ENCODE measurements at regions not wholly inside any gene's neighbourhood (a gene's known extent, or its start where the extent isn't known, plus 50 kb on each side); places are given as distances from the start of the nearest gene placed in this dataset.

DNA sequence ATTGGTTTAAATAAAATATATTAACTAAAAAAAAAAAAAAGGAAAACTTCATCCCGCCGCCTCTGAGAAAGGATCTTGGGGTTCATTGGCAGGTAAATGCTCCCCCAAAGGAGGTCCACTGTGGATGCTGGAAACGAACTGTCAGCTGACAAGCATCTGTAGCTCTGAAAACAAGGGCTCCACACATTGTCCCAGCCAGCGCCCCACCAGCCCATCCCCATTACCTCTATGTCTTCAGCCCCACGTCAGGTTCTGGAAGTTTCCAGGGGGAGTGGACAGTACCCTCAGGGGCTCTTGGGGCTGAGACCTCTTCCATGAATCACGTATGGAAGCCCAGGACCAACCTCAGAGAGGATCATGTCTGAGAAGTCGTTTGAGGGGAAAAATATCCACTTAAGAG is 66.4 kb upstream of the WNT7B start:
- no peak overlapping the region for H2BK120ac ChIP-seq (ENCODE audit: insufficient read depth, low read length, poor library complexity)
- DNase-seq: no peak
- H3K14ac ChIP-seq (ENCODE audit: low read length): no peak overlapping the region
- H3K4me3 ChIP-seq (ENCODE audit: low read depth, low read length): no peak overlapping the region
- no peak overlapping the region for H4K91ac ChIP-seq (ENCODE audit: low read depth, low read length)
- H2AFZ ChIP-seq (ENCODE audit: insufficient read depth, low read length, poor library complexity): no peak overlapping the region
- no peak overlapping the region for H3K23ac ChIP-seq (ENCODE audit: low read length)
- no peak overlapping the region for H2BK5ac ChIP-seq (ENCODE audit: low read depth, low read length, poor library complexity)
- H3K4me2 ChIP-seq (ENCODE audit: low read length): no peak overlapping the region
- no peak overlapping the region for H2AK5ac ChIP-seq (ENCODE audit: low read length)
- H4K12ac ChIP-seq (ENCODE audit: low read depth, low read length): no peak overlapping the region
- H3K36me3 ChIP-seq (ENCODE audit: control insufficient read depth in 1 of 2, insufficient read depth in 2 of 2, low read length in 2 of 2): no peaks in the 10 kb centered on the region
- H3K79me1 ChIP-seq (ENCODE audit: low read length): no peaks in the 10 kb centered on the region
- peaks cover 22% of the 10 kb centered on the region for H3K27me3 ChIP-seq (ENCODE audit: insufficient read depth, low read length)
- no peak overlapping the region for H3K18ac ChIP-seq (ENCODE audit: low read length)
- no peak overlapping the region for H2BK12ac ChIP-seq (ENCODE audit: low read length)
- H3K9ac ChIP-seq (ENCODE audit: low read length): no peak overlapping the region
- peaks cover 7 to 9% of the 10 kb centered on the region in 2 experiments for H3K4me1 ChIP-seq (ENCODE audit: control insufficient read depth in 1 of 2, insufficient read depth in 2 of 2, low read length in 2 of 2)
- no peak overlapping the region for H3K27ac ChIP-seq (ENCODE audit: low read depth, low read length)
- no peaks in the 10 kb centered on the region for H3K79me2 ChIP-seq (ENCODE audit: control insufficient read depth, insufficient read depth, low read length, poor library complexity)
- H3K9me3 ChIP-seq (ENCODE audit: insufficient read depth, low read depth, low read length): peaks cover 11% of the 10 kb centered on the region
- WGBS (ENCODE audit: extremely low coverage, insufficient coverage, insufficient read length): no CpG with 5 or more reads among the region's 7 CpGs
- H4K8ac ChIP-seq (ENCODE audit: low read depth, low read length): no peak overlapping the region
- no peak overlapping the region for H3K4ac ChIP-seq (ENCODE audit: low read depth, low read length)

DNA sequence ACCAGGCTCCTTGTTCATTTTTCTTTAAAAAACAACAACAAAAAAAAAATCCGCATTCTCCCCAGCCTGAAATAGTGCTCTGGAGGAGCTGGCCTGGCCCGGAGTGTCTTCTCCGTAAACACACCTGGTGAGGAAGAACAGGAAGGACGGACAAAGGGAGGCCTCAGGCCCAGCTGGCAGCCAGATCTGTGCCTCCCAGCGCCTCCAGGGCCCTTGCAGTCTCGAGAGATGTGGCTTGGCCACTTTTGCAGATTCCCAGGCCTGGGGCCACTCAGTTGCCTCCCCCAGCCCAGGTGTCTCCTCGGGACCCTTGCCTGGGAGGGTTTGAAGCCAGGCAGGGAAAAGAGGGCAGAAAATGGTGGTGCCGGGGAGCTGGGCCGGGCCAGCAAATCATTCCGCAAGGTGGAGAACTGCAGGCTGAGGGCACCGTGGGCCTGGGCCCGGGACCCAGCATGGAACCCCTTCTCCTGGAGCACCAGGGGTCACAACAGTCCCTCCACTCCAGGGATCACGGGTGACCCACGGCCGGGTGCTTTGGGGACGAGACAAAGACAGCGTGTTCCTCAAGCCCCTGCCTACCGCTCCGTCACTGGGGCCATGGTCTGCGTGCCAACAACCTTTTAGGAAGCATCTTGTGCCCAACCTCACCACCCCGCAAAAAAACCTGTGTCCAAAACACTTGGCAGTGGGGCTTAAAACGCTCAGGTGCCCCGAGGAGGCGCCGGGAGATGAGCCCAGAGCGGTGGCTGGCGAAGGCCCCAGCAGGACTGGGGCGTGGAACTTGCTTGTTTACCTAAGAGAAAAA is 67.1 kb upstream of the WNT7B start:
- H2BK5ac ChIP-seq (ENCODE audit: low read depth, low read length, poor library complexity): no peak overlapping the region
- H3K4me1 ChIP-seq (ENCODE audit: control insufficient read depth in 1 of 2, insufficient read depth in 2 of 2, low read length in 2 of 2): peaks cover 7 to 9% of the 10 kb centered on the region in 2 experiments
- H3K36me3 ChIP-seq (ENCODE audit: control insufficient read depth in 1 of 2, insufficient read depth in 2 of 2, low read length in 2 of 2): no peaks in the 10 kb centered on the region
- no peak overlapping the region for H2BK12ac ChIP-seq (ENCODE audit: low read length)
- no peak overlapping the region for H3K4ac ChIP-seq (ENCODE audit: low read depth, low read length)
- H3K27ac ChIP-seq (ENCODE audit: low read depth, low read length): no peak overlapping the region
- no peak overlapping the region for H2AK5ac ChIP-seq (ENCODE audit: low read length)
- peak overlapping the region; percentile 44 for H2AFZ ChIP-seq (ENCODE audit: insufficient read depth, low read length, poor library complexity)
- H3K23ac ChIP-seq (ENCODE audit: low read length): no peak overlapping the region
- no peak overlapping the region for H4K12ac ChIP-seq (ENCODE audit: low read depth, low read length)
- WGBS (ENCODE audit: extremely low coverage, insufficient coverage, insufficient read length): 100% methylated on average over 1 of the region's 28 CpGs
- no peak overlapping the region for H2BK120ac ChIP-seq (ENCODE audit: insufficient read depth, low read length, poor library complexity)
- no peak for DNase-seq
- peaks cover 11% of the 10 kb centered on the region for H3K9me3 ChIP-seq (ENCODE audit: insufficient read depth, low read depth, low read length)
- no peak overlapping the region for H4K91ac ChIP-seq (ENCODE audit: low read depth, low read length)
- no peak overlapping the region for H3K14ac ChIP-seq (ENCODE audit: low read length)
- no peaks in the 10 kb centered on the region for H3K79me1 ChIP-seq (ENCODE audit: low read length)
- H3K4me2 ChIP-seq (ENCODE audit: low read length): peak overlapping the region; percentile 78
- peaks cover 22% of the 10 kb centered on the region for H3K27me3 ChIP-seq (ENCODE audit: insufficient read depth, low read length)
- H3K79me2 ChIP-seq (ENCODE audit: control insufficient read depth, insufficient read depth, low read length, poor library complexity): no peaks in the 10 kb centered on the region
- H3K18ac ChIP-seq (ENCODE audit: low read length): no peak overlapping the region
- peak overlapping the region; percentile 70 for H4K8ac ChIP-seq (ENCODE audit: low read depth, low read length)
- no peak overlapping the region for H3K4me3 ChIP-seq (ENCODE audit: low read depth, low read length)
- H3K9ac ChIP-seq (ENCODE audit: low read length): no peak overlapping the region

DNA sequence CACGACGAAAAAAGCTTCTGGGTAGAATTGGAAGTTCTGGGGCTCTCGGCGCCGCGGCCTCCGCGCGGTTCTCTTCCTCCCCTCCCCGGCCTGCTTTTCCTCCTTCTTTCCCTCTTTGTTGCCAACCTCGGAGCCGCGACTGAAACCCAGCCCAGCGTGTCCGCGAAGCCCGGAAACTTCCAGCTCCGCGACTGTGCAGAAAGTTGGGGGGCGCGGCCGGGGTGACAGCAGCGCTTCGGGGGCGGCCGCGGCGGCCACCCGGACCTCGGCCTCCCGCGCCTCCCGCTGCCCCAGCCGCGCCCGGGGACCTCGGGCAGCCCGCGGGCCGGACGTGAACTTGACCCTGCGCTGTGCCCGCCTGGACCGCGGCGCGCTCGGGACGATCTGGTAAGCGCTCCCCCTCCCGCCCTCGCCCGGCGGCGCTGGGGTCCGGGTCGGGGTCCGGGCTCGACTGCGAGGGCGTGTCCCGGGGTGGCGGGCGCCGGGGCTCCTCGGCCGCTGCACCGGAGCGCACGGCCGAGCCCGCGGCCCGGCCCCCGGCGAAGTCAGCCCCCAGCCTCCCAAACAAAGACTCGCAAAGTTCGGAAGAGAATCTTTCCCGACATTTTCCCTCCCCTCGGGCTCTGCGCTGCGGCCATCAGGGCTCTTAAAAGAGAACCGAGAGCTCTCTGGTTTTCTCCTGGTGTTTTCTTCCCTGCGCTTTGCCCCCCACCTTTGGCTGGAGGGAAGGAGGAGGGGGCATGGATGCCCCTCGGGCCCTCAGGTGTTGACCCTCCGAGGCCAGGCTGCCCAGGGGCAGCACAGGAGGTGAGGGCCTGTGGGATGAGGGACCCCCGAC is 67.9 kb upstream of the WNT7B start:
- no peaks in the 10 kb centered on the region for H3K79me2 ChIP-seq (ENCODE audit: control insufficient read depth, insufficient read depth, low read length, poor library complexity)
- peak overlapping the region; percentile 44 for H2AFZ ChIP-seq (ENCODE audit: insufficient read depth, low read length, poor library complexity)
- H3K4ac ChIP-seq (ENCODE audit: low read depth, low read length): no peak overlapping the region
- no peak overlapping the region for H3K9ac ChIP-seq (ENCODE audit: low read length)
- WGBS (ENCODE audit: extremely low coverage, insufficient coverage, insufficient read length): no CpG with 5 or more reads among the region's 87 CpGs
- DNase-seq: no peak
- H2AK5ac ChIP-seq (ENCODE audit: low read length): no peak overlapping the region
- peaks cover 22% of the 10 kb centered on the region for H3K27me3 ChIP-seq (ENCODE audit: insufficient read depth, low read length)
- no peaks in the 10 kb centered on the region for H3K79me1 ChIP-seq (ENCODE audit: low read length)
- H3K14ac ChIP-seq (ENCODE audit: low read length): no peak overlapping the region
- H4K8ac ChIP-seq (ENCODE audit: low read depth, low read length): no peak overlapping the region
- no peaks in the 10 kb centered on the region for H3K36me3 ChIP-seq (ENCODE audit: control insufficient read depth in 1 of 2, insufficient read depth in 2 of 2, low read length in 2 of 2)
- H3K9me3 ChIP-seq (ENCODE audit: insufficient read depth, low read depth, low read length): peaks cover 11% of the 10 kb centered on the region
- H3K23ac ChIP-seq (ENCODE audit: low read length): no peak overlapping the region
- H3K18ac ChIP-seq (ENCODE audit: low read length): no peak overlapping the region
- H2BK120ac ChIP-seq (ENCODE audit: insufficient read depth, low read length, poor library complexity): no peak overlapping the region
- H2BK5ac ChIP-seq (ENCODE audit: low read depth, low read length, poor library complexity): no peak overlapping the region
- peak overlapping the region; percentile 78 for H3K4me2 ChIP-seq (ENCODE audit: low read length)
- no peak overlapping the region for H2BK12ac ChIP-seq (ENCODE audit: low read length)
- H4K91ac ChIP-seq (ENCODE audit: low read depth, low read length): no peak overlapping the region
- H3K4me1 ChIP-seq (ENCODE audit: control insufficient read depth in 1 of 2, insufficient read depth in 2 of 2, low read length in 2 of 2): peaks cover 7 to 9% of the 10 kb centered on the region in 2 experiments
- no peak overlapping the region for H3K27ac ChIP-seq (ENCODE audit: low read depth, low read length)
- no peak overlapping the region for H4K12ac ChIP-seq (ENCODE audit: low read depth, low read length)
- H3K4me3 ChIP-seq (ENCODE audit: low read depth, low read length): peak overlapping the region; percentile 52

DNA sequence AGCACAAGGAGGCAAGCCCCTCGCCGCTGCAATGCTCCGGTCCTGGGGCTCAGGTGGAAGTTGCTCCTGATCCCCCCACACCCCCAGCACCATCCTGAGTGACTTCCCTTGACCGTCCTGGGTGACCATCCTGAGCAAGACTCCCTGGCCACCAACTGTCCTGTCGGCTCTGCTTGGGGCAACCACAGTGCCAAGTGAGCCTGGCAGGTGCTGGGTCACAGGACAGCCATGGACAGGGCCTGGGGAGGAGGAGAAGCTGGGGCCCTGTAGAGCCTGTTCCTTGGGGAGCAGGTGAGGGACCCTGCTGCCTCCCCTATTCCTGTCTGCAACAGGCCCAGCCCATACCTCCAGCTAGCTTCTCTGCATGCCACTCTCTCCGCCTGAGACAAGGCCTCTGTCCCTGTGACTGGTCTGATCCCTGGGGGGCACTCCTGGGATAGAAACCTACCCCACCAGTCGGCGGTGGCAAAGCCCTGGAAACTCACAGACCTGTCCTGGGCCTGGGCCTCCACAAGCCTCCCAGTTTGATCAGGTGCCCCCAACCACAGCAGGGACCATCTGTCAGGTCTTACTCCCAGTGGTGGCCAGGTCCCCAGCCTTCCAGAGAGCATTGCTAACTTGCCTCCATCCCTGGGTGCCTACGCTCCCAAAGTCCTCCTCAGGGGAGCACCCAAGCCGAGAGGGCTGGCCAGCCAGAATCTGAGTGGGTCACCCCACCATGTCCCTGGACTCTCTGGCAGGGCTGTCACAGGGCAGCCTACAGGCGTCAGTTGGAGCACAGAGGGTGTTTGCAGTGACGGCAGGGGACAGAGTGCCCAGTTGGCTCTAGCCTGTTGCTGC is 68.7 kb upstream of the WNT7B start:
- H3K27me3 ChIP-seq (ENCODE audit: insufficient read depth, low read length): peaks cover 22% of the 10 kb centered on the region
- H4K12ac ChIP-seq (ENCODE audit: low read depth, low read length): no peak overlapping the region
- H2AK5ac ChIP-seq (ENCODE audit: low read length): no peak overlapping the region
- no peak overlapping the region for H2AFZ ChIP-seq (ENCODE audit: insufficient read depth, low read length, poor library complexity)
- H2BK120ac ChIP-seq (ENCODE audit: insufficient read depth, low read length, poor library complexity): no peak overlapping the region
- H3K27ac ChIP-seq (ENCODE audit: low read depth, low read length): no peak overlapping the region
- DNase-seq: no peak
- no peaks in the 10 kb centered on the region for H3K36me3 ChIP-seq (ENCODE audit: control insufficient read depth in 1 of 2, insufficient read depth in 2 of 2, low read length in 2 of 2)
- no peak overlapping the region for H3K14ac ChIP-seq (ENCODE audit: low read length)
- H3K4me3 ChIP-seq (ENCODE audit: low read depth, low read length): no peak overlapping the region
- H3K4me2 ChIP-seq (ENCODE audit: low read length): no peak overlapping the region
- no CpG with 5 or more reads among the region's 12 CpGs for WGBS (ENCODE audit: extremely low coverage, insufficient coverage, insufficient read length)
- no peak overlapping the region for H3K23ac ChIP-seq (ENCODE audit: low read length)
- no peaks in the 10 kb centered on the region for H3K79me1 ChIP-seq (ENCODE audit: low read length)
- no peak overlapping the region for H4K91ac ChIP-seq (ENCODE audit: low read depth, low read length)
- H3K18ac ChIP-seq (ENCODE audit: low read length): no peak overlapping the region
- no peaks in the 10 kb centered on the region for H3K79me2 ChIP-seq (ENCODE audit: control insufficient read depth, insufficient read depth, low read length, poor library complexity)
- H2BK5ac ChIP-seq (ENCODE audit: low read depth, low read length, poor library complexity): no peak overlapping the region
- no peak overlapping the region for H2BK12ac ChIP-seq (ENCODE audit: low read length)
- H3K4ac ChIP-seq (ENCODE audit: low read depth, low read length): no peak overlapping the region
- H3K9ac ChIP-seq (ENCODE audit: low read length): no peak overlapping the region
- H3K9me3 ChIP-seq (ENCODE audit: insufficient read depth, low read depth, low read length): peaks cover 11% of the 10 kb centered on the region
- peaks cover 7 to 9% of the 10 kb centered on the region in 2 experiments for H3K4me1 ChIP-seq (ENCODE audit: control insufficient read depth in 1 of 2, insufficient read depth in 2 of 2, low read length in 2 of 2)
- H4K8ac ChIP-seq (ENCODE audit: low read depth, low read length): no peak overlapping the region

All from trophoblast cell (in vitro differentiated cells and primary cell).